Amniotic epithelial cell (primary cell): ENCODE measurements at regions not wholly inside any gene's neighbourhood (a gene's known extent, or its start where the extent isn't known, plus 50 kb on each side); places are given as distances from the start of the nearest gene placed in this dataset.
"Not testable (repeated sequence)": the region's sequence is repeated elsewhere in the genome, so short reads cannot be mapped to it uniquely, and the experiment has no call there.

Experiments used
- DNase-seq: peaks from one replicate; pipeline ENCODE4 v3.0.0-alpha.2; 2010; ENCODE audit warnings: low read depth

DNA sequence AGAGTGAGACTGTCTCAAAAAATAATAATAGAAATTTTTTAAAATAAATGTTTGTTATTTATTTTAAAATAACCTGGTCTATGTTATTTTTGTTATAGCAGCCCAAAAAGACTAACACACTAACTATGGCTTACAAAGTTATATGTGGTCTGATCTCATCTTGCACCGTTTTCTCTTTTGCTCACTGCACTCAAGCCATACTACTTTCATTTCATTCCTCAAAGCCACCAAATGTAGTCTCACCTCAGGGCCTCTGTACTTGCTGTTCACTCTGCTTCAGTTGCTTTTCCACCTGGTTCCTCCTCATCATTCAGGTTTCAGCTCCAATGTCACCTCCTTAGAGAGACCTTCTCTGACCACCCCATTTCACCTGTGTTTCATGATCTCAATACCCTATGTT is 55.2 kb upstream of the MDM1 start:
- DNase-seq = no peak

- DNase-seq = no peak
Observed at GRCh38 chr12:68389305-68389704, 57.1 kb upstream of the MDM1 start.

DNA sequence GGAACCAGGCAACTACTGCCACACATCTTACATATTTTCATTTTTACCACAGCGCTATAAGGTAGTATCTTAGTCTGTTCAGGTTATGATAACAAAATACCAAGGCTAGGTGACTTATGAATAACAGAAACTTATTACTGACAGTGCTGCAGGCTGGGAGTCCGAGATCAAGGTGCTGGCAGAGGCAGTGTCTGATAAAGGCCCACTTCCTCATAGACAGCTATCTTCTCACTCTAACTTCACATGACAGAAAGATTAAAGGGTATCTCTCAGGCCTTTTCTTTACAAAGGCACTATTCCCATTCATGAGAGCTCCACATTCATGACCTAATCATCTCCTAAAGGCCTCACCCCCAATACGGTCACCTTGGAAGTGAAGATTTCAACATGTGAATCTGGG is 59.8 kb upstream of the MDM1 start:
- no peak for DNase-seq

- DNase-seq = no peak
Observed at GRCh38 chr12:68392376-68392775, 60.2 kb upstream of the MDM1 start.

DNA sequence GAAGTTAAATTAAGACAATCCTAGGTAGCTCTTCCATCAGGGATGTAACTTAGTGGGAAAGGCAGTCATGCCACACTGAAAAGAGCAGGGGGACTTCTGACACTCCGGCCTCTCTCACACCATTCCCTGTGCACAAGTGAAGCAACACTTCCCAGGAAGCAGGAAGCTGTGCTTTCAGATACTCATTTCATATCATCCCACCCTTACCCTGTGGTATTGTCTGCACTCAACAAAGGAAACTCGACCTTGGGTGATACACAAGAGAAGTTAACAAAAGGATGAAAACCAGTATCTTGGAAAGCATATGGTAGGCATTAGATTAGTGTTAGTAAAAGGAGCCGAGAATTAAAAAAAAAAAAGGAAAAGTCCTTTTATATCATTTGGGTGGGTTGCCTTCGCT is 61.3 kb upstream of the MDM1 start:
- no peak for DNase-seq

DNA sequence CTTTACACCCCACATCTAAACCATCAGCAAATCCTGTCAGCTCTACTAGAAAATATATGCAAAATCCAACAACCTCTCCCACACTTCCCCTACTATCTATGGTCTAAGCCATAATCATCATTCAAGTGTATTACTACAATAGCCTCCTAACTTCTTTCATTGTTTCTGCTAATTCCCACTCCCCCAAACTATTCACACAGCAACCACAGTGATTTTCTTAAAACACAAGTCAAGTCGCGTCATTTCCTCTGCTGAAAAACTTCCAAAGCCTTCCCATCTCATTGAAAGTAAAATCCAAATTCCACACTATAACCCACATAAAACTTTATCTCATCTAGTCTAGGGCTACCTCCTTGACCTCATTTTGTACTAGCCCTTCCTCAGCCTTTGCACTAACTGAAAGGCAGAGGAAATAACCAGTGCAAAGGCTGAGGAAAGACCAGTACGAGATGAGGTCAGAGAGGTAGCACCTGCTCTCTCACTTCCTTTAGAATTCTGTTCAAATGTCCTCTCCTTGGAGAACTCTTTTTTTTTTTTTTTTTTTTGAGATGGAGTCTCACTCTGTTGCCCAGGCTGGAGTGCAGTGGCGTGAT is 65.5 kb upstream of the MDM1 start:
- DNase-seq = no peak

GRCh38 chr12:68398689-68399088 is 66.5 kb upstream of the MDM1 start:
- not testable (repeated sequence) for DNase-seq

DNA sequence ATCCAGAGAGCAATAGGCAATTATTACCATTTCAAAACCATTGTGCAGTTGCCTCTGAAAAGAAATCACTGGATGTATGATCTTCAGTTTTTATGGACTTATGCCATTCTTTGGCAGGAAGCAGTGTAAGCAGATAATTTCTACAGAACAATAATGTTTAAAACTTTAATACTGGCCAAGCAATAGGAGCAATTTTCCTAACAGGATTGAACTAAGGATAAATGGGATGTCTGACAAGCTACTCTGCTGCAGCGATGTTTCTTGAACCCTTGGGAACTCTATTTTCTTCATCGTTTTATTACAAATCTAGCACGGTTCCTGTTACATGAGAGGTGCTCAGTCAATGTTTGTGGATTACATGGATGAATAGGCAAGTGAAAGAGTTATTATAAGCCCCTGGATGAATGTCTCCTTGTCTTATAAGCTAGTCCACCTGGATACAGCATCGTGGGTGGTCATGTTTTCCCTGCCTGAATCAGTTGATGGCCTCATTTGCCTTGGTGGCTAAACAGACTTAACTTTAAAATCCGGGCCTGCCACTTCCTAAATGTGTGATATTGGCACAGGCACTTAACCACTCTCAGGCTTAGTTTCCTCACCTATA is 68.2 kb upstream of the MDM1 start:
- no peak for DNase-seq

- DNase-seq = no peak
Observed at GRCh38 chr12:68402422-68402821, 70.3 kb upstream of the MDM1 start.

DNA sequence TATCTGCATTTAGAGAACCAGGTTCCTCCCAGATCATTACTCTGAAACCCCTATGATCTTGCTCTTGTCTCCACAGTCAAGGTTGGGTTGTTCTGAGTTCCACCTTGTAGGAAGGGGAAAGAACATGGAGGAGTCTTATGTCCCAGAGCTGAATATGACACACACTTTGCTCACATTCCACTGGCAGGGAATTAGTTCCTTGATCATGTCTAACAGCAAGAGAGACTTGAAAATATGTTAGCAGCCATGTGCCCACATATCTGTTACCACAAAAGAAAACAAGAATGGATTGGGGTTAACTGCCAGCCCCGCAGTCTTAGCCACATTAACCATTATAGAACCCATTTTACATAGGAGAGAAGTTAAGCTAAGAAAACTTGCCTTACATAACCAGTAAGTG is 71.1 kb upstream of the MDM1 start:
- no peak for DNase-seq

DNA sequence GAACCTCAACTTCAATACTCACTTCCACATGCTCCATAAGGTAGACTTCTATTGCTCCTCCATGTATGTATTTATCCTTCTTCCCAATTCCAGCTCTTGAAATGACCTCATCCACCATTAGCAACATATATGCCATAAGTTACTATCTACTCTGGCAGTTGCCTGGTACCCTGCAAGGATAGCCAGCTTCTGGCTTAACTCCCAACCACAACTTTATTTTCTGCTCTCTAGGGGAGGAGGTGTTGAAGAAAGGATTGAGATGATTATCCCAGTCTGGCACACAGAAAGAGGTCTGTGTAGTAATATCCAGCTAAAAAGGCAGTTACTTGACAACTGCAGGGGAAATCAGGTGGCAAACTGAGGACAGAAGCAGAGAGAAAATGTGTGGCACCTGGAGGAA is 71.5 kb upstream of the MDM1 start:
- peak; percentile 48 for DNase-seq

- peak; percentile 67 for DNase-seq
Observed at GRCh38 chr12:68405343-68405781, 73.2 kb upstream of the MDM1 start.

GRCh38 chr12:68406134-68406576 is 74.0 kb upstream of the MDM1 start:
- DNase-seq = peak; percentile 86

DNA sequence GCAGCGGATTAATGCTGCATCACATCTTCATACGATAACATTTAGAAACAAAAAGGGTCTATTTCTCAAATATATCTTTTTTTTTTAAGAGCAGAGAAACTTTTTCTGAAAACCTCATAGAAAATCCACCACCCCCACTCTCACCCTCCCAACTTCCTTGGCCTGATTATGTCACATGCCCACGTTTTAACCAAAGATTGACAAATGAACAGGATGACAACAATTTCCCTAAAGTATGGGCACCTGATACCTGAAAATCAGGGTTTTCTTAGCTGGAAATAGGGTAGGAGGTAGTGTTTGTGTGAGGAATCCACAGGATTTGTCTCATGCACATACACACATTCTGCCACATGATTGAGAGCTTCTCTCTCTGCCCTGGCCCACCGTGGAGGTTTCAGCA is 74.7 kb upstream of the MDM1 start:
- no peak for DNase-seq

- no peak for DNase-seq
Observed at GRCh38 chr12:68410018-68410660, 78.0 kb upstream of the MDM1 start.

DNA sequence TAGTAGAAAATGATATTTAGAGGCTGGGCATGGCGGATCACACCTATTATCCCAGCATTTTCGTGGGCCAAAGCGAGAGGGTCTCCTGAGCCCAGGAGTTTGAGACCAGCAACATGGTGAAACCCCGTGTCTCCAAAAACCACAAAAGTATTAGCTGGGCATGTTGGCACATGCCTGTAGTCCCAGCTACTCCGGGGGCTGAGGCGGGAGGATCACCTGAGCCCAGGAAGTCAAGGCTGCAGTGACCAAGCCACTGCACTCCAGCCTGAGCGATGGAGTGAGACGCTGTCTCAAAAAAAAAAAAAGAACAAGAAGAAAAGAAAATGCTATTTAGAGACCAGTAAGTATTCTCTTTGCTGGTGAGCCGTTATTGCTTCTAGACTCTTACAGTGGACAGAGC is 79.2 kb upstream of the MDM1 start:
- no peak for DNase-seq

GRCh38 chr12:68414988-68415387 is 82.8 kb upstream of the MDM1 start:
- no peak for DNase-seq

DNA sequence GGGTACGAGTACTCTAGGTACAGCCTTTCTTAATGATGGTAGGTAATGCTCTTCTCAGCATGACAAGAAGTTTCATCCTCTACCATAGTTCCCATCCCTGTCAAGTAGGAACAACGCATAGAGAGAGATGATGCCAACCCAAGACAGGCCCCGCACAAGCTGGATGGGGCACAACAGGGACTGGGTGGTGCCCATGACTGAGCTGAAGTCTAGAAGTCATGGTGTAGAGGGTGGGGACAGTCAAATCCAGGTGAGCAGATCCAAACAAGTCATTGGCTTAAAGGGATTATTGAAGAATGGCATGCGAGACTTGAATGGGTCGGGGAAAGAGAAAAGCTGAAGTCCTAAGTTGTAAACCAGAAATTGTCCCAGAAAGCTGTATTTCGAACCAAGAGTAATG is 84.2 kb upstream of the MDM1 start:
- DNase-seq = no peak

DNA sequence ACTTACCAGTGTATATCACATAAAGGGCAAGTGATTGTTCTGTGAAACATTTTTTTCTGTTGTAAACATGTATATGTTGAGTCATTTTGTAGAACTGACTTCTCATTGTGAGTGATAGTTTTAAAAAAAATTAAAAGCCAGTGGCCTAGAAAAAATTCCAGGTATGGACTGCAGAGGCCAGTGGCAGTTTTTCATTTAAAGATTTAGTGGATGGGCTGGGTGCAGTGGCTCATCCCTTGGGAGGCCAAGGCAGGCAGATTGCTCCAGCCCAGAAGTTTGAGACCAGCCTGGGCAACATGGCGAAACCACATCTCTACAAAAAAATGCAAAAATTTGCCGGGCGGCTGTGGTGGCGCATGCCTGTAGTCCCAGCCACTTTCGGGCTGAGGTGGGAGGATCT is 84.7 kb upstream of the MDM1 start:
- DNase-seq = peak; percentile 62

- no peak for DNase-seq
Observed at GRCh38 chr12:68418137-68418460, 85.9 kb upstream of the MDM1 start.

- DNase-seq = peak; percentile 59
Observed at GRCh38 chr12:68420225-68421010, 88.3 kb upstream of the MDM1 start.

- DNase-seq = no peak
Observed at GRCh38 chr12:68422159-68422558, 90.0 kb upstream of the MDM1 start.

- DNase-seq = no peak
Observed at GRCh38 chr12:68422956-68423574, 90.9 kb upstream of the MDM1 start.
